ENCODE measurements at regions not wholly inside any gene's neighbourhood (a gene's known extent, or its start where the extent isn't known, plus 50 kb on each side); places are given as distances from the start of the nearest gene placed in this dataset.

- no peak overlapping the region for H3K4me3 ChIP-seq
- no peaks in the 10 kb centered on the region for H3K27me3 ChIP-seq
- peaks cover 14% of the 10 kb centered on the region for H3K4me1 ChIP-seq
- no peak for DNase-seq (ENCODE audit: extremely low spot score in 2 of 2)
- no peak for TF ChIP-seq POLR2A (IDR thresholded peaks at IDR 0.05)
- no peak for TF ChIP-seq POLR2AphosphoS5 (IDR thresholded peaks at IDR 0.05; ENCODE audit: insufficient read depth in 1 of 2, low read depth in 1 of 2)
- no peak for TF ChIP-seq CTCF (IDR thresholded peaks at IDR 0.05)
- no peak overlapping the region for H3K27ac ChIP-seq
- intact Hi-C loops (cut with DNase I) = no loop called here
- no peaks in the 10 kb centered on the region for H3K9me3 ChIP-seq
- no peaks in the 10 kb centered on the region for H3K36me3 ChIP-seq
These were observed 87.3 kb upstream of the CTSC start for GRCh38 chr11:88424881-88425280.

- intact Hi-C loops (cut with DNase I) = no loop called here
- no peaks in the 10 kb centered on the region for H3K27me3 ChIP-seq
- H3K4me3 ChIP-seq = no peak overlapping the region
- H3K4me1 ChIP-seq = peaks cover 14% of the 10 kb centered on the region
- no peak for TF ChIP-seq POLR2A (IDR thresholded peaks at IDR 0.05)
- no peak for TF ChIP-seq CTCF (IDR thresholded peaks at IDR 0.05)
- TF ChIP-seq POLR2AphosphoS5 (IDR thresholded peaks at IDR 0.05; ENCODE audit: insufficient read depth in 1 of 2, low read depth in 1 of 2) = no peak
- no peak for DNase-seq (ENCODE audit: extremely low spot score in 2 of 2)
- no peaks in the 10 kb centered on the region for H3K9me3 ChIP-seq
- peak overlapping the region; percentile 52 for H3K27ac ChIP-seq
- no peaks in the 10 kb centered on the region for H3K36me3 ChIP-seq
These were observed 84.0 kb upstream of the CTSC start for GRCh38 chr11:88421530-88421929.

GRCh38 chr11:88420165-88420791 lies 82.7 kb upstream of the CTSC start:
- Histone ChIP-seq H3K27me3 (no peaks in the 10 kb centered on the region), H3K4me3 (no peak overlapping the region), H3K4me1 (peaks cover 14% of the 10 kb centered on the region), H3K9me3 (no peaks in the 10 kb centered on the region), H3K27ac (peak overlapping the region; percentile 52), H3K36me3 (no peaks in the 10 kb centered on the region)
- peak in 1 of 2 donors; percentile 95 for DNase-seq (ENCODE audit: extremely low spot score in 2 of 2)
- intact Hi-C loops (cut with DNase I) = no loop called here
- TF ChIP-seq CTCF (IDR thresholded peaks at IDR 0.05) (no peak), POLR2AphosphoS5 (IDR thresholded peaks at IDR 0.05; ENCODE audit: insufficient read depth in 1 of 2, low read depth in 1 of 2) (peak in 1 of 2 donors; percentile 83)

- DNase-seq (ENCODE audit: extremely low spot score in 2 of 2) = no peak
- peaks cover 25% of the 10 kb centered on the region for H3K4me1 ChIP-seq
- no peaks in the 10 kb centered on the region for H3K27me3 ChIP-seq
- no peak overlapping the region for H3K27ac ChIP-seq
- TF ChIP-seq POLR2AphosphoS5 (IDR thresholded peaks at IDR 0.05; ENCODE audit: insufficient read depth in 1 of 2, low read depth in 1 of 2) = no peak
- no peak for TF ChIP-seq CTCF (IDR thresholded peaks at IDR 0.05)
- no peak for TF ChIP-seq POLR2A (IDR thresholded peaks at IDR 0.05)
- intact Hi-C loops (cut with DNase I) = no loop called here
- H3K4me3 ChIP-seq = no peak overlapping the region
- H3K36me3 ChIP-seq = no peaks in the 10 kb centered on the region
- no peaks in the 10 kb centered on the region for H3K9me3 ChIP-seq
These were observed 81.0 kb upstream of the CTSC start for GRCh38 chr11:88418508-88418907.

DNA sequence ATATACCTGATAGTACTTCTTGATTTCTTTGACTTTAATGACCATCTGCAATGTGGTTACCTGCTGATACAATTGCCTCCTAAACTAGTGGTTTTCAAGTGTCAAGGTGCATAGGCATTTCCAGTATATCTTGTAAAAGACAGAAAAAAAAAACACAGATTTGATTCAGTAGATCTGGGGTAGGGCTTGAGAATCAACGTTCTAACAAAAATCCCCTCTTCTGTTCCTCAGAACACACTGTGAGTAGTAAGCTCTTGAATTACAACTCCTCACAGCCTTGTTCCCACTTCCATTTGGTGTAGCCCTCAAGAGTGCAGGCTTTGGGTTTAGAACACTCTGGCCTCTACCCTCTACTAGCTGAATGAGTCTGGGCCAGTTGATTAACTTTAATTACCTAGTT lies 78.0 kb upstream of the CTSC start:
- Histone ChIP-seq H3K27me3 (no peaks in the 10 kb centered on the region), H3K4me3 (no peak overlapping the region), H3K4me1 (peaks cover 14% of the 10 kb centered on the region), H3K27ac (no peak overlapping the region), H3K36me3 (no peaks in the 10 kb centered on the region), H3K9me3 (no peaks in the 10 kb centered on the region)
- DNase-seq (ENCODE audit: extremely low spot score in 2 of 2) = no peak
- TF ChIP-seq CTCF (IDR thresholded peaks at IDR 0.05) (no peak), POLR2AphosphoS5 (IDR thresholded peaks at IDR 0.05; ENCODE audit: insufficient read depth in 1 of 2, low read depth in 1 of 2) (no peak), POLR2A (IDR thresholded peaks at IDR 0.05) (no peak)
- intact Hi-C loops (cut with DNase I) = no loop called here
